SJCRH30 (cell line): ENCODE measurements at regions not wholly inside any gene's neighbourhood (a gene's known extent, or its start where the extent isn't known, plus 50 kb on each side); places are given as distances from the start of the nearest gene placed in this dataset.

Experiments used
- DNase-seq, 2 experiments: peaks; one replicate each; pipeline ENCODE4 v3.0.0-alpha.2; 2015 to 2020
- H3K27ac ChIP-seq: fragments of 250-450 bp; sonication (Bioruptor Pico); 2 replicates; pipeline ENCODE4 v1.5.1; 2020; ENCODE audit warnings: mild to moderate bottlenecking, moderate library complexity
- H3K27me3 ChIP-seq: fragments of 250-450 bp; sonication (Bioruptor Pico); 2 replicates; pipeline ENCODE4 v1.5.1; 2020; ENCODE audit warnings: mild to moderate bottlenecking, moderate library complexity
- H3K36me3 ChIP-seq: fragments of 250-450 bp; sonication (Bioruptor Pico); 2 replicates; pipeline ENCODE4 v1.5.1; 2020; ENCODE audit warnings: mild to moderate bottlenecking, moderate library complexity
- H3K4me1 ChIP-seq: fragments of 250-450 bp; sonication (Bioruptor Pico); 2 replicates; pipeline ENCODE4 v1.5.1; 2020; ENCODE audit warnings: mild to moderate bottlenecking, moderate library complexity
- H3K4me3 ChIP-seq: fragments of 250-450 bp; sonication (Bioruptor Pico); 2 replicates; pipeline ENCODE4 v1.5.1; 2020; ENCODE audit warnings: mild to moderate bottlenecking, moderate library complexity
- H3K9me3 ChIP-seq: fragments of 250-450 bp; sonication (Bioruptor Pico); replicated peaks from 2 replicates; pipeline ENCODE4 v1.5.1; 2020; ENCODE audit warnings: mild to moderate bottlenecking, moderate library complexity

DNA sequence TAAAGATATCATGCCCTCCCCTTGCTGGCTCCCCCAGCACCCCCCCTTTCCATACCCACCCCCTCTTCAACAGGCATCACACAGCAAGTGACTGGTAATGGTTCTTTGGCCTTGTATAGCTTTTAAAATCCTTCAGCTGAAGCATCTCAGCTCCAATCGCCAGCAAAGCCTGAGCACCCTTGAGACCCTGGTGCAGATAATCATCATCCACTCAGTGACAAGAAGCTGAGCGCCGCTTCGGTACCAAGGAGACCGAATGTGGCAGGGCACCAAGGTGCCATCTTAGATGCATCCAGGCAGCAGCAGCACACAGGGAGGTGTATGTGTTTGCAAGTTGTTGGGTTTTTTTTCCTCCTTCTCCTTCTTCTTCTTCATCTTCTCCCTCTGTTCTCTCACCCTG lies 232.7 kb downstream of the BCL11A start:
- H3K4me1 ChIP-seq: peaks cover 3% of the 10 kb centered on the region; the same call in 1 of the 2 replicates
- no peaks in the 10 kb centered on the region for H3K27me3 ChIP-seq
- no peak overlapping the region for H3K27ac ChIP-seq
- no peaks in the 10 kb centered on the region for H3K36me3 ChIP-seq
- H3K9me3 ChIP-seq: peaks cover 2% of the 10 kb centered on the region; the same call in 1 of the 2 replicates
- no peak overlapping the region for H3K4me3 ChIP-seq
- no peak for DNase-seq

GRCh38 chr2:60319031-60319547 lies 234.4 kb downstream of the BCL11A start:
- H3K27ac ChIP-seq: no peak overlapping the region
- H3K27me3 ChIP-seq: no peaks in the 10 kb centered on the region
- H3K4me3 ChIP-seq: no peak overlapping the region
- H3K9me3 ChIP-seq: no peaks in the 10 kb centered on the region
- DNase-seq: no peak
- H3K36me3 ChIP-seq: no peaks in the 10 kb centered on the region
- H3K4me1 ChIP-seq: peaks cover 3% of the 10 kb centered on the region; the same call in 1 of the 2 replicates

DNA sequence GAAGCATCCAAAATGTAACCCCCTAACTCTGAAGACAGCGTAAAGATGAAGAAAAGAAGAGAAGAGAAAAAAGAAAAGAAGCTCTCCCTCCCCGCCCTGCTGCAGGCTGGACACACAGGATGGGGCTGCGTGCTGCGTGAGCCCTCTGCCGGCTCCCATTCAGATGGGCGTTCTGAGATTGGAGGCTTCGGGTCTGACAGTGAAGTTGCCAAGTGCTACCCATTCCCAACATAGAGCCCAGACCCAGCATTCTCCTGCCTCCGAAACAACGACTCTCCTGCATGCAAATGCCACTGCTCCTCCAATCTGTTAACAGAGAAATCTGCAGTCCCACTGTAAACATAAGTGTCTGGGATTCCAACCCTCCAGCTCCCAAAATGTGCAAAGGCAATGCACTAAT lies 234.9 kb downstream of the BCL11A start:
- Histone ChIP-seq H3K27me3 (no peaks in the 10 kb centered on the region), H3K27ac (no peak overlapping the region), H3K36me3 (no peaks in the 10 kb centered on the region), H3K4me1 (peaks cover 3% of the 10 kb centered on the region; the same call in 1 of the 2 replicates), H3K4me3 (no peak overlapping the region), H3K9me3 (no peaks in the 10 kb centered on the region)
- DNase-seq: no peak

DNA sequence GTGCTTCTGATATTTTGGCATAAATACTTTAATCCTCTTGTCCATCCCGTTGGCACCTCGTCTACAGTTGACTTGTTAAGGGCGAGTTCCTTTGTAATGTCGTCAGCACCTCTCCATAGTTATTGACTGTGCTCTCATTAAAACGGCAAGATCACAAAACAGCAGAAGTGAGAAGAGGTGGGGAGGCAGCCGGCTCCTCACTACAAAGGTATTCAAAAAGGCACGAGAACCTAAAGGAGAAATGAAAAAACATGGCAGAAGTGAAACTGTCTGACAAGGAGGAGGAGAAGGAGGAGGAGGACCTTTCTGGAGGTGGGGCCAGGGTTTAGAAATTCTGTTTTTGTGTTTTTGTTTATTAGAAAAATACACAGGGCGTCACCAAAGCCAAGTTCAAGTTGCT lies 235.6 kb downstream of the BCL11A start:
- Histone ChIP-seq H3K36me3 (no peaks in the 10 kb centered on the region), H3K9me3 (no peaks in the 10 kb centered on the region), H3K4me1 (peaks cover 3% of the 10 kb centered on the region; the same call in 1 of the 2 replicates), H3K27me3 (no peaks in the 10 kb centered on the region), H3K4me3 (no peak overlapping the region), H3K27ac (no peak overlapping the region)
- DNase-seq: no peak

- Histone ChIP-seq H3K4me1 (peaks cover 3% of the 10 kb centered on the region; the same call in 1 of the 2 replicates), H3K27me3 (no peaks in the 10 kb centered on the region), H3K4me3 (no peak overlapping the region), H3K36me3 (no peaks in the 10 kb centered on the region), H3K27ac (no peak overlapping the region), H3K9me3 (no peaks in the 10 kb centered on the region)
- DNase-seq: no peak
Observed at GRCh38 chr2:60317034-60317386, 236.4 kb downstream of the BCL11A start.

- DNase-seq: no peak
Observed at GRCh38 chr2:60316381-60317033, 236.9 kb downstream of the BCL11A start.

DNA sequence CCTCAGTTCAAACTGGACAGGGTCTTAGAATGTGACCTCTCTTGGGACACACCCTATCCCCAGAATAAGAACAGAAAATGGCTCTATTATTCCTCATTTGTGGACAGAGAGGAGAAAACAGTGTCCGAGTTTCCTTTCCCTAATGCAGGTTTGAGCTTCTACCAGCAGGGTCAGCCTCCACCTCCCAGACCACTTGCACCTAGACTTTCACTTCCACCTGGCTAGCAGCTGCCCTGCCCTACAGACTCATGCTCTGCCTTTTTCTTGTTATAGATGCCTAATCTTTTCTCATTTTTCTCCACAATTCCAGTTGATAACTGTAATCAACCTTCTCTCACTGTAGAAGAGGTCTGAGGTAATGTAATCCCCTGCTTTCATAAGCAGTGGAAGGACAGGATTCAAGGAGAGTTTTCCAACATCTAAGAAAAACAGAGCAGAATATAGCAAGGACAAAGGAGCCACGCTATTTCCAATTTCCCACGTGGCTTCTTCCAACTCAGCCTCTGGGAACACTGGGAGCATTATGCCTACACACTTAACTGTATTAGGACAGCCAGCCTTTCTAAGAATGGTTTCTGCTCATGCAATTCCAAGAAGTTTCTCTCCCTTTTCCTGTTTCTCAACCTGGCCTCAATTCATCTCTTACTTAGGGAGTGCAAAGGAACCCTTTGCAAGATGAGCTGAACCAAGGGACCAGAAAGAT lies 239.8 kb downstream of the BCL11A start:
- no peak for DNase-seq
- H3K36me3 ChIP-seq: no peaks in the 10 kb centered on the region
- H3K4me1 ChIP-seq: peaks cover 3% of the 10 kb centered on the region; the same call in 1 of the 2 replicates
- H3K4me3 ChIP-seq: no peak overlapping the region
- no peaks in the 10 kb centered on the region for H3K27me3 ChIP-seq
- H3K27ac ChIP-seq: no peak overlapping the region
- no peaks in the 10 kb centered on the region for H3K9me3 ChIP-seq

More at GRCh38 chr2:60316381-60317033, 236.9 kb downstream of the BCL11A start:
- no peaks in the 10 kb centered on the region for H3K27me3 ChIP-seq
- H3K27ac ChIP-seq: no peak overlapping the region
- H3K36me3 ChIP-seq: no peaks in the 10 kb centered on the region
- no peak overlapping the region for H3K4me3 ChIP-seq
- peaks cover 3% of the 10 kb centered on the region; the same call in 1 of the 2 replicates for H3K4me1 ChIP-seq
- no peaks in the 10 kb centered on the region for H3K9me3 ChIP-seq

DNA sequence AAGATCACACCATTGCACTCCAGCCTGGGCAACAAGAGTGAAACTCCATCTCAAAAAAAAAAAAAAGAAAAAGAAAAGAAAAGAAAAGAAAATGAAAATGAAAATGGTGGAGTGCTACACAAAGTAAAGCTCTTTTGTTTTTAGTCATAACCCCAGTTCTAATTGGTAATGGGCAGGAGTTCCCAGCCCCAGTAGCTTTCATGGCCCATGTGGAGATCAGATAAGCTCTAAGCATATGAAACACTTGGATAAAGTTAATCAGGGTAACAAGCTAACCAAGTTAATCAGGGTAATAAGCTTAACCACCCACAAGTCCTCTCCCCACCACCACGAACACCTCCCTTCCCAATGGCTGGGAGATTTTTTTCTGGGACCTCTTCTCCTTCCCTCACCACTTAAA lies 240.8 kb downstream of the BCL11A start:
- H3K36me3 ChIP-seq: no peaks in the 10 kb centered on the region
- H3K4me3 ChIP-seq: no peak overlapping the region
- H3K4me1 ChIP-seq: peaks cover 3% of the 10 kb centered on the region; the same call in 1 of the 2 replicates
- DNase-seq: no peak
- no peak overlapping the region for H3K27ac ChIP-seq
- no peaks in the 10 kb centered on the region; the same call in 1 of the 2 replicates for H3K9me3 ChIP-seq
- no peaks in the 10 kb centered on the region for H3K27me3 ChIP-seq

DNA sequence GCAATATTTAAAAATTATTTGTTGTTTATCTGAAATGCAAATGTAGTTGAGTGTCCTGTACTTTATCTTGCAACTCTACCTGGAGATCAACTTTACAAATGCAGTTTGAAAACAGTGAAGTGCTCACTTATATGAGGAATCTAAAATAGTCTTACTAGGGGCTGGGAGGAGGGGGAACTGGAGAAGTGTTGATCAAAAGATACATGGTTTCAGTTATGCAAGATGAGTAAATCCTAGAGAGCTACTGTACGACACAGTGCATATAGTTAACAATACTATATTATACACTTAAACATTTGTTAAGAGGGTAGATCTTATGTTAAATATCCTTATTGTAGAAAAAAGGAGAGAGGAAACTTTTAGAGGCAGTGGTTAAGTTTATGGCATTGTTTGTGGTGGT lies 241.9 kb downstream of the BCL11A start:
- H3K27me3 ChIP-seq: no peaks in the 10 kb centered on the region
- H3K36me3 ChIP-seq: no peaks in the 10 kb centered on the region
- DNase-seq: no peak
- no peak overlapping the region for H3K27ac ChIP-seq
- no peaks in the 10 kb centered on the region; the same call in 1 of the 2 replicates for H3K9me3 ChIP-seq
- H3K4me3 ChIP-seq: no peak overlapping the region
- H3K4me1 ChIP-seq: no peaks in the 10 kb centered on the region

DNA sequence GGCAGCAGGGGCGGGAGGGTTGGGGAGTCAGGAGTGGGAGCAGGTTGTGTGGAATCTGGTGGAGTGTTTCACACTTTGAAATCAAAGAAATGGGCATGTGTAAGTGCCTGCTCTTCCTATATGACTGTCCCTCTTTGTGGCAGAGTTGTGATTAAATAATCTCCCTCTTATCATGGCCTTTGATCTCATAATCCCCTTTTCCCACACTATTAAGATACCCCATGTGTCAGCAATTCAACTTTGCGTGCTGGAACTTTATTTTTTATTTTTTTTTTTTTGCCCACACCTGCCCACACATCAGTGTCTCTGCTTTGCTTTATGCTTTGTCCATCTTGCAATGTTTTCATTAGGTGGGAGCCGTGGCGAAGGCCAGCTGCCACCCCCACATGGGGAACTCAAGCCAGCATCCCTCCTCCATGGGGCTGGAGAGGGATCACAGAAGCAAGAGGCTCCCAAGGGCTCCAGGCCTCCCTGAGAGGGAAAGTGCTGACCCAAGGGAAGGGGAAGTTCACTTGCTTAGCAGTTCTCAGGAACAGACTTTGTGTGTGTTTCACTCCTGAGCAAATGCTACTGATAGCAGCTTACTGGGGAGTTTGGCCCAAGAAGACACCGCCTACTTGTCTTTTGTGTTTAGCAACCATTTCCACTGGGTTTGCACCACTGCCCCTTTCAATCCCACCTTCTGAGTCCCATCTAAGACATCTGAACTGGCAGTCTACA lies 243.4 kb downstream of the BCL11A start:
- no peaks in the 10 kb centered on the region; the same call in 1 of the 2 replicates for H3K9me3 ChIP-seq
- no peak overlapping the region for H3K4me3 ChIP-seq
- DNase-seq: no peak
- H3K27me3 ChIP-seq: no peaks in the 10 kb centered on the region
- H3K27ac ChIP-seq: no peak overlapping the region
- H3K4me1 ChIP-seq: no peaks in the 10 kb centered on the region
- no peaks in the 10 kb centered on the region for H3K36me3 ChIP-seq

GRCh38 chr2:60309336-60309735 lies 244.1 kb downstream of the BCL11A start:
- no peaks in the 10 kb centered on the region; the same call in 1 of the 2 replicates for H3K9me3 ChIP-seq
- H3K4me1 ChIP-seq: no peaks in the 10 kb centered on the region
- DNase-seq: no peak
- no peak overlapping the region for H3K27ac ChIP-seq
- H3K36me3 ChIP-seq: no peaks in the 10 kb centered on the region
- no peaks in the 10 kb centered on the region for H3K27me3 ChIP-seq
- no peak overlapping the region for H3K4me3 ChIP-seq

- Histone ChIP-seq H3K36me3 (no peaks in the 10 kb centered on the region), H3K4me3 (no peak overlapping the region), H3K4me1 (no peaks in the 10 kb centered on the region), H3K27me3 (no peaks in the 10 kb centered on the region), H3K9me3 (no peaks in the 10 kb centered on the region; the same call in 1 of the 2 replicates), H3K27ac (no peak overlapping the region)
- DNase-seq: no peak
Observed at GRCh38 chr2:60306267-60306861, 247.1 kb downstream of the BCL11A start.

DNA sequence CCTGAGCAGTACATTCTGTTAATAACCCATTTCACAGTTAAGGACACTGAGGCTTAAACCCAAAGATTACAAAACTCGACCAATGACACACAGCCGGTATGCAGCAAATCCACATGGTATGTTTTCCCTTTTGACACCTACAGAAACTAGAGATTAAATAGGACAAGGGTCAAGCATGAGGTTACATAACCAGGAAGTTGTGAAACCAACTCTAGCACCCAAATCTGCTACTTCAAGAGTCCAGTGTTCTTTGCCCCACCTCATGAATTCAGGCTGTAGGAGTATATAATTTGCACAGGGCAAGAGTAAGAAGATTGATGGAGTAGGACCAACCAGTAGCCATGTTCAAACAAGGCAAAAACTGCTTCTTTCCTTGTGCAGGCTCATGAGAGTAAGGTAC lies 249.8 kb downstream of the BCL11A start:
- no peak overlapping the region for H3K4me3 ChIP-seq

DNA sequence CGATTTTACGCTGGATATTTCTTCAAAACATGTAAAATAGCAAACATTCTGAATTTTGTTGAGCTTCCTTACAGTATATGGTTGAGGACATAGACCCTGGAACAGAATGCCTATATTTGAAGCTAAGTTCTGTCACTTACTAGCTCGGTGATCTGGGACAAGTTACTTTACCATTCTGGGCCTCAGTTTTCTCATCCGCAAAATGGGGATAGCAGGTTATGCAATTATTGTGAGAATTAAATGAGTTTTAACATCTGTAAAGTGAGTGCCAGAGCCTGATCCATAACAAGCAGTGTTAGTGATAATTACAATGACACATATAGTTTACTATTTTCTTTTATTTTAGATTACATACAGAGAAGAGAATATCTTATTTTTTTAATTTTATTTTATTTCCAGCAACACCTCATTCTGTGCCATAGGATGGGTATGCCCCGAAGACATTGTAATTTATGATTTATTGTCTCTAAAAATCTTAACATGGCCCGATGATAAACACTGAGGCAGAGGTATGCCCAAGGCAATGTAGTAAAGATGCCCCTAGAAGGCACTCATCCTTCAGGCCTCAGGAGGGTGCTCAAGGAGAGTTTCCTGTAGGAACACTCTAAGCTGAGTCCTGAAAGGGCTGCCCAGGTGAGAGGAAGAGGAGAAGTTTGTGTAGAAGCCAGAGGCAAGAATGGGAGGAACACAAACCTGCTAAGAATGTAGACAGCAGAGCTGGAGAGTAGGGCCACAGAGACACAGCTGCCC lies 250.9 kb downstream of the BCL11A start:
- Histone ChIP-seq H3K4me1 (no peaks in the 10 kb centered on the region), H3K4me3 (no peak overlapping the region), H3K36me3 (no peaks in the 10 kb centered on the region), H3K27me3 (no peaks in the 10 kb centered on the region), H3K9me3 (no peaks in the 10 kb centered on the region; the same call in 1 of the 2 replicates), H3K27ac (no peak overlapping the region)
- DNase-seq: no peak

More for the DNA sequence above, 249.8 kb downstream of the BCL11A start:
- no peak for DNase-seq
- Histone ChIP-seq H3K9me3 (no peaks in the 10 kb centered on the region; the same call in 1 of the 2 replicates), H3K4me1 (no peaks in the 10 kb centered on the region), H3K36me3 (no peaks in the 10 kb centered on the region), H3K27me3 (no peaks in the 10 kb centered on the region), H3K27ac (no peak overlapping the region)
